ENCODE measurements at regions not wholly inside any gene's neighbourhood (a gene's known extent, or its start where the extent isn't known, plus 50 kb on each side); places are given as distances from the start of the nearest gene placed in this dataset.
A peak's percentile ranks its signal among the peaks of the same experiment; 100 is the strongest.

GRCh38 chr6:40923880-40924279 is 115.1 kb downstream of the UNC5CL start:
- Mint-ChIP-seq H3K9me3 (no peaks in the 10 kb centered on the region), H3K27me3 (ENCODE audit: low read depth) (peaks cover 66% of the 10 kb centered on the region), H3K4me1 (peaks cover 15% of the 10 kb centered on the region), H3K27ac (no peak overlapping the region), H3K4me3 (no peak overlapping the region), H3K36me3 (no peaks in the 10 kb centered on the region)
- ATAC-seq: no peak
- TF ChIP-seq ETV6 (CRISPR knock-in tag; IDR thresholded peaks at IDR 0.05): no peak
- TF ChIP-seq ZSCAN18 (CRISPR knock-in tag; IDR thresholded peaks at IDR 0.05): no peak
- TF ChIP-seq ARID4B (CRISPR knock-in tag; IDR thresholded peaks at IDR 0.05; ENCODE audit: borderline replicate concordance): no peak
- TF ChIP-seq MYBL2 (CRISPR knock-in tag; IDR thresholded peaks at IDR 0.05): no peak
- TF ChIP-seq CDX4 (CRISPR knock-in tag; IDR thresholded peaks at IDR 0.05; ENCODE audit: borderline replicate concordance): no peak
- no peak for TF ChIP-seq ZNF263 (CRISPR knock-in tag; IDR thresholded peaks at IDR 0.05; ENCODE audit: low read depth)
- CTCF ChIA-PET: interaction anchor here (1.0 to 1.5 kb wide), 3 partner anchors 12 to 104 kb away, joined by 3 to 5 read pairs (median 5); no protein-coding TSS in a partner anchor
- DNase-seq (ENCODE audit: low spot score): no peak
- POLR2A ChIA-PET: no interaction called here

- DNase-seq (ENCODE audit: low spot score) (no peak), ATAC-seq (peak; percentile 51; the same call in 1 of the 2 replicates)
- Mint-ChIP-seq H3K4me1 (peaks cover 21% of the 10 kb centered on the region), H3K36me3 (no peaks in the 10 kb centered on the region), H3K4me3 (no peak overlapping the region), H3K27me3 (ENCODE audit: low read depth) (peaks cover 71% of the 10 kb centered on the region), H3K27ac (no peak overlapping the region), H3K9me3 (no peaks in the 10 kb centered on the region)
- TF ChIP-seq ATF6 (CRISPR knock-in tag; IDR thresholded peaks at IDR 0.05) (no peak), E2F1 (CRISPR knock-in tag; IDR thresholded peaks at IDR 0.05) (no peak)
- ChIA-PET POLR2A (no interaction called here), CTCF (interaction anchor here (0.9 to 1.5 kb wide), 4 partner anchors 11 to 105 kb away, joined by 3 to 5 read pairs (median 4); no protein-coding TSS in a partner anchor)
Measured at GRCh38 chr6:40923326-40923725, 115.7 kb downstream of the UNC5CL start.

- no peak overlapping the region for H3K4me3 Mint-ChIP-seq
- H3K36me3 Mint-ChIP-seq: no peaks in the 10 kb centered on the region
- DNase-seq (ENCODE audit: low spot score) (no peak), ATAC-seq (no peak)
- H3K4me1 Mint-ChIP-seq: peaks cover 31% of the 10 kb centered on the region
- H3K27ac Mint-ChIP-seq: no peak overlapping the region
- peaks cover 75% of the 10 kb centered on the region for H3K27me3 Mint-ChIP-seq (ENCODE audit: low read depth)
- ChIA-PET CTCF (interaction anchor here (1.1 kb wide), 1 partner anchor 80 kb away, joined by 3 read pairs; no protein-coding TSS in a partner anchor), POLR2A (no interaction called here)
- no peaks in the 10 kb centered on the region for H3K9me3 Mint-ChIP-seq
- TF ChIP-seq IRF1 (CRISPR knock-in tag; IDR thresholded peaks at IDR 0.05) (no peak), ATF1 (CRISPR knock-in tag; IDR thresholded peaks at IDR 0.05) (no peak), ATF2 (CRISPR knock-in tag; IDR thresholded peaks at IDR 0.05; ENCODE audit: borderline replicate concordance, low read depth) (no peak), ZNF423 (CRISPR knock-in tag; IDR thresholded peaks at IDR 0.05) (no peak), E2F4 (CRISPR knock-in tag; IDR thresholded peaks at IDR 0.05; ENCODE audit: borderline replicate concordance, low read depth) (no peak), FOXJ3 (CRISPR knock-in tag; IDR thresholded peaks at IDR 0.05; ENCODE audit: borderline replicate concordance) (no peak)
Measured at GRCh38 chr6:40922281-40922680, 116.7 kb downstream of the UNC5CL start.
